ENCODE measurements at regions not wholly inside any gene's neighbourhood (a gene's known extent, or its start where the extent isn't known, plus 50 kb on each side); places are given as distances from the start of the nearest gene placed in this dataset.

- in situ Hi-C loops (cut with HindIII; ENCODE audit: low sequenced_read_pairs): no loop called here
- DNase-seq (ENCODE audit: low read depth, low spot score): no peak
- no peak for TF ChIP-seq CTCF (IDR thresholded peaks at IDR 0.05; ENCODE audit: low read depth, low read length)
- no peak overlapping the region for H3K4me3 ChIP-seq (ENCODE audit: low read depth, low read length)
These were observed 85.5 kb upstream of the IQCM start for GRCh38 chr4:149901128-149901527.

- DNase-seq (ENCODE audit: low read depth, low spot score): no peak
- TF ChIP-seq CTCF (IDR thresholded peaks at IDR 0.05; ENCODE audit: low read depth, low read length): no peak
- H3K4me3 ChIP-seq (ENCODE audit: low read depth, low read length): no peak overlapping the region
- in situ Hi-C loops (cut with HindIII; ENCODE audit: low sequenced_read_pairs): no loop called here
These were observed 86.6 kb upstream of the IQCM start for GRCh38 chr4:149902242-149902641.

GRCh38 chr4:149910177-149910576, 94.5 kb upstream of the IQCM start:
- H3K4me3 ChIP-seq (ENCODE audit: low read depth, low read length): no peak overlapping the region
- no peak for DNase-seq (ENCODE audit: low read depth, low spot score)
- in situ Hi-C loops (cut with HindIII; ENCODE audit: low sequenced_read_pairs): no loop called here
- no peak for TF ChIP-seq CTCF (IDR thresholded peaks at IDR 0.05; ENCODE audit: low read depth, low read length)

GRCh38 chr4:149910604-149911350, 95.1 kb upstream of the IQCM start:
- no peak for TF ChIP-seq CTCF (IDR thresholded peaks at IDR 0.05; ENCODE audit: low read depth, low read length)
- H3K4me3 ChIP-seq (ENCODE audit: low read depth, low read length): no peak overlapping the region
- no peak for DNase-seq (ENCODE audit: low read depth, low spot score)
- in situ Hi-C loops (cut with HindIII; ENCODE audit: low sequenced_read_pairs): no loop called here

GRCh38 chr4:149911354-149911753, 95.7 kb upstream of the IQCM start:
- no peak for TF ChIP-seq CTCF (IDR thresholded peaks at IDR 0.05; ENCODE audit: low read depth, low read length)

GRCh38 chr4:149912000-149912399, 96.4 kb upstream of the IQCM start:
- in situ Hi-C loops (cut with HindIII; ENCODE audit: low sequenced_read_pairs): no loop called here
- peak; percentile 44 for DNase-seq (ENCODE audit: low read depth, low spot score)
- H3K4me3 ChIP-seq (ENCODE audit: low read depth, low read length): no peak overlapping the region
- TF ChIP-seq CTCF (IDR thresholded peaks at IDR 0.05; ENCODE audit: low read depth, low read length): no peak

More at GRCh38 chr4:149911354-149911753, 95.7 kb upstream of the IQCM start:
- DNase-seq (ENCODE audit: low read depth, low spot score): no peak
- no peak overlapping the region for H3K4me3 ChIP-seq (ENCODE audit: low read depth, low read length)
- in situ Hi-C loops (cut with HindIII; ENCODE audit: low sequenced_read_pairs): no loop called here

All from astrocyte of the spinal cord (primary cell).